ENCODE measurements at regions not wholly inside any gene's neighbourhood (a gene's known extent, or its start where the extent isn't known, plus 50 kb on each side); places are given as distances from the start of the nearest gene placed in this dataset.

DNA sequence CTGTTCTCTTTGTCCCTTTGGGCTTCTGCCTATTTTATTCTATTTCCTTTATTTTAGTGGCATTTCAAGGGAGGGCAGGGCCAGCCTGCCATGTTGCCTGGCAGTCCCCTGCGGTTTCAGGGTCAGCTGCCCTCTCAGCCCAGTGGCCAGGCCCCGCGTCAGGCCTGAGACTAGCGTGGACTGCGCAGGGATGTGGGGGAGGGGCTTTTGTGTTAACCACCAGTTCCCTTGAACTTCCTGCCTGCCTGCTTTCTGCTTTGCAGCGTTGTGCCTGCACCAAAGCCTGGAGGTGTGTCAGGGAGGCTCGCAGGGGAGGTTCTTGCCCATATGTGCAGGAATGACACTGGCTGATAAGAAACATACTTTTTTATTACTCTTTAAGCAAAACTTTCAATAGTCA is 157.6 kb downstream of the SLC35B3 start:
- DNase-seq (ENCODE audit: extremely low read depth, low read depth, low spot score): no peak

DNA sequence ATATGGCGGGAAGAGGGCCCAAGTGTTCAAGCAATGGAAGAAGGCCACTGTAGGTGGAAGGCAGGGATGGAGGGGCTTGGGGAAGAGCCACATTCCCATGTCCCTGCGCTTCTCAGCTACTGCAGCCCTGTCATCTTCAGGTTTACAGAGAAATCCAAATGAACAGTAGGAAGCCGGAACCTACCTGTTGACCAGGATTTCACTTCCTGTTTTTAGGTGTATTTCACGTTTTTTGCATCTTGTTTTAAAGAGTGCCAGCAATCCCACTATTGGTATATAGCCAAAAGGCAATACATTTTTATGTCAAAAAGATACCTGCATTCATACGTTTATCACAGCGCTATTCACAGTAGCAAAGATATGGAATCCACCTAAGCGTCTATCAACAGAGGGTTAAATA is 159.2 kb downstream of the SLC35B3 start:
- DNase-seq (ENCODE audit: extremely low read depth, low read depth, low spot score): no peak

DNA sequence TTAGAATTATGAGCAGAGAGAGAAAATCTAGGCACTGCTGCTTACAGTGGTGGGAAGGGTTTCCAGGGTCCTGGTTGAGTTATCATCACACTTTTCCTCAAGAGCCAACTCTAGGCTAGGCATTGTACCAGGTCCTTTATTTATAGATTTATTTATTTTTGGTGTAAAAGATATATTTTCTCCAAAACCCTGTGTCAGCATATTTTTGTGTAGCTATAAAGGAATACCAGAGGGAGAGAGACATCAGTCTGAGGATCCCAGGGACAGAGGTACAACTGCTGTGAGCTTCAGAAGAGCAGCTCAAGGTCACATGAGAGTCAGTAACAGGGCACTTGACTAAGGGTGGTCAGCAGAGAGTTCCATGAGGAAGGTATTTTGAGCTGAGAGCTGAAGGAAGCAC is 159.7 kb downstream of the SLC35B3 start:
- DNase-seq (ENCODE audit: extremely low read depth, low read depth, low spot score): no peak

GRCh38 chr6:8274226-8274625 is 161.1 kb downstream of the SLC35B3 start:
- no peak for DNase-seq (ENCODE audit: extremely low read depth, low read depth, low spot score)

- DNase-seq (ENCODE audit: extremely low read depth, low read depth, low spot score): no peak
Measured at GRCh38 chr6:8269872-8270454, 165.4 kb downstream of the SLC35B3 start.

- DNase-seq (ENCODE audit: extremely low read depth, low read depth, low spot score): no peak
Measured at GRCh38 chr6:8269094-8269493, 166.3 kb downstream of the SLC35B3 start.

DNA sequence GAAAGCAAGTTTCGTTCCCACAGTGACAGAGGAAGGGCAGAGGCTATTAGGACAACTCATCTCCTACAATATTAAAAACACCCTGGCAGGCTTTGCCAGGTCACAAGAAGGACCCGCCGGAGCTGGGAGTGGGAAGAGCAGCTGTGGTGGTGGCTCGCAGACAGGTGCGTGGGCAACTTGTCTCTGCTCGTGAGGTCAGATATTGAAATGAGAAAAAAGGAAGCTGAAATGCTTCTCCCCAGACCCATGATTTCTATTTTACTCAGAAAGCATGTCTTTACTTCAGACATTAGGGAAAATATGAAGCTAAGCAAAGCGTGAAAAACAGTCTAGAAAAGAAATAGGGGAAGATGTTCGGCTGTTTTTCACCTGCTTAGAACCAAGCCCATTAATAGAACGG is 166.3 kb upstream of the EEF1E1 start:
- DNase-seq (ENCODE audit: extremely low read depth, low read depth, low spot score): no peak

GRCh38 chr6:8268156-8268555 is 165.8 kb upstream of the EEF1E1 start:
- DNase-seq (ENCODE audit: extremely low read depth, low read depth, low spot score): no peak

GRCh38 chr6:8260610-8261009 is 158.3 kb upstream of the EEF1E1 start:
- no peak for DNase-seq (ENCODE audit: extremely low read depth, low read depth, low spot score)

DNA sequence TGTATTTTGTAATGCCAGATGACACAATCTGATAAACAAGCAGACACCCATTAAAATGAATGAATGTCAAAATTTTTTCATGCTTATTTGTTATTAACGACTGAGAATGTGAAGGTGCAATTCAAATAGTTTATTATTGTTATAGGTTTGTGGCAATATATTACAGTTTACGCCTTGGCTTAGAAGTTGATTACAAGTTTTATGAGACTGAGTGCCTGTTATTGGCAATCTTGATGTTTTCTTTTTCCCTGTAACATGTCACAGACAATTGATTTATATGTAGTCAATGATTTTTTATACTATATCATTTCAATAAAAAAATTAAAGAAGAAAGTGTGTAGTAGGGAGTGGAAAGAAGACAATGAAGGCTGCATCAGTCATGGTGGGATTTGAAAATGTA is 144.1 kb upstream of the EEF1E1 start:
- no peak for DNase-seq (ENCODE audit: extremely low read depth, low read depth, low spot score)

- DNase-seq (ENCODE audit: extremely low read depth, low read depth, low spot score): no peak
Measured at GRCh38 chr6:8245726-8246125, 143.4 kb upstream of the EEF1E1 start.

- no peak for DNase-seq (ENCODE audit: extremely low read depth, low read depth, low spot score)
Measured at GRCh38 chr6:8243475-8243874, 141.1 kb upstream of the EEF1E1 start.

DNA sequence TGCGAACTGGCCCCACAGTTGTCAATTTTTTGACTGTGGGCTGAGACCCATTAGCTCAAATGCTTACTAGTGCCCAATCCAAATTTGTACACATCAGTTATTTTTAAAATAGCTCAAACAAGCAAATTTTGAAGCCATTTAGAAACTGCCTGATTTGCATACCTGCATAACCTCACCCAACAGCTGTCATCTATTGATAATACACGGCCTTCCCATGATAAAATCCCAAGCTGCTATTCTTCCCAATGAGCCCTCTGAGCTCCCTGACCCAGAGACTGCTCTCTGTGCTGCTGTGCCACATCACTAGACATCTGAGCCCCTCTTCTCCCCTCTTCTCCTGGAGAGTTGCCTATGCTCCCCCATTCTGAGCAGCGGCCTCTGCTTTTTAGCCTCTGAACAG is 140.5 kb upstream of the EEF1E1 start:
- DNase-seq (ENCODE audit: extremely low read depth, low read depth, low spot score): no peak

DNA sequence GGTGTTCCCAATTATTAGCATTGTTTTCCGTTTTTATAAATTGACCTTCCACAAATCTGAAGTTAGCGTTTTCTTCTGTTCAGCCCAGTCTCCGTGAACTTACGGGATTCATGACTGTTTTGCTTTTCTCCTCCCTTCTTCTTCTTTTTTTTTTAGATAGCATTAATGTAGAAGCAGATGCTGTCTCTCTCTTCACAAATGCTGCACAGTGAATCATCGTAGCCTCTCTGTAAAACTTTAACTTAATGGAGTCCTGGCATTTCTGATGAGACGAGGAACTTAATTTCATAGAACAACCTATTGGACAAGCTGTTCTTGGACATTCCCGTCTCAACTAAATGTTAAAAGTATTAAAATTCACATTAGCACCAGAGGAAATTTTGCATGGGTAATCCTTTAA is 138.0 kb upstream of the EEF1E1 start:
- no peak for DNase-seq (ENCODE audit: extremely low read depth, low read depth, low spot score)

DNA sequence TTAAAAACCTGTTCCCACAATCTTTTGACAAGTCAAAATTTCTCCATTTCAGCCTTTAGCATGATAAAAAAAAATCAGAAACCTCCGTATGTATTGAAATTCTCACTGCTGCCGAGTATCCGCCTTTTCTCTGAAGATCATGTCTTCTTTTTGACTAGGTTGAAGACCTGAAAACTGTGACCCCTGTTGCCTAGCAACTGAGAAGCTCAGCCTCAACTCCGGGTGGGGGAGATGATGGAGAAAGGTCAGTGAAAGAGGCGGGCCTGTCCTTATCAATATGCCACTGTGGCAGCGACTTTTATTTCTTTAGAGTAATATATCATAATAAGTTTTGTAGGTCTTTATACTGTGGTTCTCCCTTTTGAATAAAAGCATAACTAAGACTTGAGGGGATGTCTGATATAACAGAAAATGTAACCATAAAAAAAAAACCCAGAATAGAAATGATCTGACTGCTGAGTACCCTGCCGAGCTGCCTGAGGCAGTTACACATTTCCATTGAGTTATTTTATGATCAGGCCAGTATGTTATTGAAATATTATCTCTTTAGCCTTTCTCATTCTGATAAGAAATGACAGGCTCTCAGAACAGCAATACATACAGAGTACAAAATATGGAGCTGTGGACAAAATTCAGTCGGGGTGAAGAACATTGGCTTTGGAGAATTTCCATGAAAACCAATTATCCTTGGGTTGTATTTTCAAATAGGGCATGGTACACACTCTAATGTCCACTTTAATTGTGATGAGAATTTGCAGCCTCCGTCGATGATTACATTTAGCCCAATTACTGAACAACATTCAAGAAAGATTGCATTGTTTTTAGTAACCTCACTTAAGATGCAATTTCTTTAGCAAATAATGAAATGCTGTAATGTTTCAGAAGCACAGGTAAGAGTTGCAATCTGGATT is 136.7 kb upstream of the EEF1E1 start:
- no peak for DNase-seq (ENCODE audit: extremely low read depth, low read depth, low spot score)

DNA sequence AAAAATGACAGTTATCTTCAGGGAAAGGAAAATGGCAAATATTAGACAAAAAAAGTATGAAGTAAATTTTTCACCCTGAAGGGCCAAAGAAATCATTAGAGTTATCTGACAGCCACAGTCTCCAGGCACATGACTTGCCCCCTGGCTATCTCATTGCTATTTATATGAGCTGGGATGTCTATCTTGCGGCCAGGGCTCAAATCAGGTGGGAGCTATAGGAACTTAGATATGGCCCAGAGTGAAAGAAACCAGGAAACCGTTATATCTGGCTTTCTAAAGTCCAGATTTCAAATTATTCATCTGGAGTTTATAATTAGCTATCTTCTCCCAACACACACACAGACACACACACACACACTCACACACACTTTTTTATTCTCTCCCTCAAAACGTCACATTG is 135.3 kb upstream of the EEF1E1 start:
- DNase-seq (ENCODE audit: extremely low read depth, low read depth, low spot score): no peak

GRCh38 chr6:8236956-8237355 is 134.6 kb upstream of the EEF1E1 start:
- DNase-seq (ENCODE audit: extremely low read depth, low read depth, low spot score): no peak

GRCh38 chr6:8234321-8234720 is 132.0 kb upstream of the EEF1E1 start:
- DNase-seq (ENCODE audit: extremely low read depth, low read depth, low spot score): no peak

DNA sequence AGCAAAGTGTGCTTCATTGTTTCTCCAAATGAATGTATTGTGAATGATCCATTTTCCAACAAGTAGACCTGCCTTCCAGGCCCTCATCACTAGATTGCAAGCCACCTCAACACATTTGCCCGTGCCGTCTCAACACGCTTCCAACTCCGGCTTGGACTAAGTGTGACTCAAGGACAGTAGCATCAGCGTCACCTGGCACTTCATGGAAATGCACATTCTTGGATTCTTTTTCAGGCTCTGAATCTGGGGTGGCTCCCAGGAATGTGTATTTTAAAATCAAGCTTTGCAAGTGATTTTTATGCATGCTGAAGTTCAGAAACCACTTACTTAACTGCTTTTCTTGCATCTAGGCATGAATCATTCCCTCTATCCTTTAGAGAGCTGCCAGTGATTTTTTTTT is 129.6 kb upstream of the EEF1E1 start:
- DNase-seq (ENCODE audit: extremely low read depth, low read depth, low spot score): no peak

- no peak for DNase-seq (ENCODE audit: extremely low read depth, low read depth, low spot score)
Measured at GRCh38 chr6:8229915-8230756, 127.8 kb upstream of the EEF1E1 start.

DNA sequence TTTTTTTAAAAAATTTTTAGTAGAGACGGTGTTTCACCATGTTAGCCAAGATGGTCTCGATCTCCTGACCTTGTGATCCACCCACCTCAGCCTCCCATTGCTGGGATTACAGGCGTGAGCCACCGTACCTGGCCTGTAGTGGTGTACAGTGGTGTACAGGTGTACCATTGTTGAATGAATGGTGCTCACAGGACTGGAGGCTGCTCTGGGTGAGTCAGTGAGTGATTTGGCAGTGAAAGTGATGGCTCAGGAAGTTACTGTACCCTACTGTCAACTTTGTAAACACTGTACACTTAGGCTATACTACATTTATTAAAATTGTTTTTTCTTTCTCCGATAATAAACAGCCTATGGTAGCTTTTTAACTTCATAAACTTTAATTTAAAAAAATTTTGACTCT is 122.8 kb upstream of the EEF1E1 start:
- no peak for DNase-seq (ENCODE audit: extremely low read depth, low read depth, low spot score)

DNA sequence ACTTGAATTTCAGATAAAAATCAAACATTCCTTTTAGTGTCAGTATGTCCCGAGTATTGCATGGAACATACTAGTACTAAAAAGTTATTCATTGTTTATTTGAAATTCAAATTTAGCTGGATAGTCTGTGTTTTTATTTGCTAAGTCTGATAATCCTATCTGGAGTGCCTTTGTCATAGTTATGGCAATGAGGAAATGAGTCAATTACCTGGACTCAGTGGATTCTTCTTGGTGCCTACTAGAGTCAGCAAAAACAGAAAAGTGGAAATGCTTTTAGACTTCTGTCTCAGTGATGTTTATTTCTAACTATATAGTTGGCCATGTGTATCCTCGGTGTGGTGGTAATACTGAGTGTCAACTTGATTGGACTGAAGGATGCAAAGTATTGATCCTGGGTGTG is 121.3 kb upstream of the EEF1E1 start:
- no peak for DNase-seq (ENCODE audit: extremely low read depth, low read depth, low spot score)
